GM12891 (cell line): ENCODE measurements at regions not wholly inside any gene's neighbourhood (a gene's known extent, or its start where the extent isn't known, plus 50 kb on each side); places are given as distances from the start of the nearest gene placed in this dataset.

Experiments
- DNase-seq: peaks from one replicate; pipeline ENCODE4 v3.0.0; 2011; ENCODE audit warnings: low spot score; ENCODE audit not compliant: insufficient read length
- FAIRE-seq: peaks from 2 replicates; lab custom pipeline; 2011; peaks lifted over from hg19 to GRCh38; lab: Jason Lieb, UNC
- PAX5 ChIP-seq: IDR thresholded peaks from 2 replicates; pipeline ENCODE4 v1.6.1; 2011; ENCODE audit warnings: low read length, moderate library complexity, mild to moderate bottlenecking; ENCODE audit not compliant: insufficient read depth, severe bottlenecking
- POLR2A ChIP-seq: IDR thresholded peaks from 2 replicates; pipeline ENCODE4 v1.6.1; 2011; ENCODE audit warnings: low read depth, low read length, control low read depth
- POLR2AphosphoS5 ChIP-seq: IDR thresholded peaks from 2 replicates; pipeline ENCODE4 v1.6.1; 2011; ENCODE audit warnings: low read depth, low read length, control low read depth
- POU2F2 ChIP-seq: IDR thresholded peaks from 2 replicates; pipeline ENCODE4 v1.6.1; 2011; ENCODE audit warnings: low read depth, mild to moderate bottlenecking, control low read depth, low read length, moderate library complexity
- SPI1 ChIP-seq: IDR thresholded peaks from 2 replicates; pipeline ENCODE4 v1.6.1; 2011; ENCODE audit warnings: low read depth, low read length, control low read depth
- TAF1 ChIP-seq: IDR thresholded peaks from 2 replicates; pipeline ENCODE4 v1.6.1; 2011; ENCODE audit warnings: low read depth, low read length, control low read depth

GRCh38 chr9:80204054-80204453, 632.3 kb downstream of the TLE4 start:
- FAIRE-seq (no peak), DNase-seq (no peak)
- TF ChIP-seq POU2F2 (no peak), SPI1 (no peak), PAX5 (no peak), POLR2AphosphoS5 (no peak), TAF1 (no peak), POLR2A (no peak)

- DNase-seq: no peak
These were observed 625.9 kb downstream of the TLE4 start for GRCh38 chr9:80197661-80198060.

DNA sequence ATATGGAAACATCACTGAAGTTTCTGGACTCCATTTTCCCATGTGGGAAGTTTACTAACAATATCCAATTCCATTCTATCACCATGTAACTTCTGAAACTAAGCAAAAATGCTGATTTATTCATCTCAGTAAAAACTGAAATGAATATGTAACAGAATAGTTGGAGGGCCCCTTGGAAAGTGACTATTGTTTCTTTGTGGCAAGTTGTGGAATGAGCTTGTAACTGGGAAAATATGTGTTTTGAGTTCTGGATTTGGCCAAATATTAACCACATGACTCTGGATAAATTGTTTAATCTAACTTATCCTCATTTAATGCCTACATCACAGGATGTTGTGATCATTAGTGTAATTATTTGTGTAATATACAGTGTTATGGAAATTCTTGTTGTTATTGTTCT, 619.3 kb downstream of the TLE4 start:
- FAIRE-seq (no peak), DNase-seq (no peak)
- TF ChIP-seq POLR2AphosphoS5 (no peak), POU2F2 (no peak), SPI1 (no peak), POLR2A (no peak), TAF1 (no peak), PAX5 (no peak)

More at GRCh38 chr9:80197661-80198060, 625.9 kb downstream of the TLE4 start:
- no peak for TF ChIP-seq POLR2AphosphoS5
- TF ChIP-seq SPI1: no peak
- TF ChIP-seq TAF1: no peak
- no peak for TF ChIP-seq POLR2A
- TF ChIP-seq POU2F2: no peak
- no peak for TF ChIP-seq PAX5
- FAIRE-seq: no peak

DNA sequence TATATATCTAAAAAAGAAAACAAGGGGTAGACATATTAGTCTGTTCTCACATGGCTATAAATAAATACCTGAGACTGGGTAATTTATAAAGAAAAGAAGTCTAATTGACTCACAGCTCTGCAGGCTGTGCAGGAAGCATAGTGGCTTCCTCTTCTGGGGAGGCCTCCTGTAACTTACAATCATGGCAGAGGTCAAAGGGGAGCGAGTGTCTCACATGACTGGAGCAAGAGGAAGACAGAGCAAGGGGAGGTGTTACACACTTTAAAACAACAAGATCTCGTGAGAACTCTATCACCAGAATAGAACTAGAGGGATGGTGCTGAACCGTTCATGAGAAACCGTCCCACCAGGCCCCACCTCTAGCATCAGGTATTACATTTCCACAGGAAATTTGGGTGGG, 616.8 kb downstream of the TLE4 start:
- TF ChIP-seq TAF1 (no peak), PAX5 (no peak), POLR2AphosphoS5 (no peak), SPI1 (no peak), POLR2A (no peak), POU2F2 (no peak)
- DNase-seq (no peak), FAIRE-seq (no peak)

GRCh38 chr9:80185112-80185738, 613.5 kb downstream of the TLE4 start:
- DNase-seq: no peak
- TF ChIP-seq POLR2AphosphoS5: no peak
- no peak for TF ChIP-seq PAX5
- no peak for TF ChIP-seq POLR2A
- TF ChIP-seq SPI1: no peak
- TF ChIP-seq POU2F2: no peak
- TF ChIP-seq TAF1: no peak
- no peak for FAIRE-seq

DNA sequence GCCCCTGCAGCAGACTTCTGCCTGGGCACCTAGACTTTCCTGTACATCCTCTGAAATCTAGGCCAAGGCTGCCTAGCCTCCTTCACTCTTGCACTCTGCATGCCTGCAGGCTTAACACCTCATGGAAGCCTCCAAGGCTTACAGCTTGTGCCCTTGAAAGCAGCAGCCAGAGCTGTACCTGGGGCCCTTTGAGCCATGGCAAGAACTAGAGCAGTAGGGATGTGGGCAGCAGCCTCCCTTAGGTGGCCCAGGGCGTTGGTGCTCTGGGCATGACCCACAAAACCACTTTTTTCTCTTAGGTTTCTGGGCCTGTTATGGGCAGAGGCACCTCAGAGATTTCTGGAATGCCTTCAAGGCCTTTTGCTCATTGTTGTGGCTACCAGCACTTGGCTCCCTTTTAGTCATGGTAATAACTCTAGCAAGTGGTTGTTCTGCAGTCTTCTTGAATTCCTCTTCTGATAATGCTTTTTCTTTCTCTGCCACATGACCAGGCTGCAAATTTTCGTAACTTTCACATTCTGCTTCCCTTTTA, 606.2 kb downstream of the TLE4 start:
- FAIRE-seq (no peak), DNase-seq (no peak)
- TF ChIP-seq POU2F2: no peak
- TF ChIP-seq TAF1: no peak
- TF ChIP-seq PAX5: no peak
- no peak for TF ChIP-seq POLR2AphosphoS5
- TF ChIP-seq SPI1: no peak
- no peak for TF ChIP-seq POLR2A

DNA sequence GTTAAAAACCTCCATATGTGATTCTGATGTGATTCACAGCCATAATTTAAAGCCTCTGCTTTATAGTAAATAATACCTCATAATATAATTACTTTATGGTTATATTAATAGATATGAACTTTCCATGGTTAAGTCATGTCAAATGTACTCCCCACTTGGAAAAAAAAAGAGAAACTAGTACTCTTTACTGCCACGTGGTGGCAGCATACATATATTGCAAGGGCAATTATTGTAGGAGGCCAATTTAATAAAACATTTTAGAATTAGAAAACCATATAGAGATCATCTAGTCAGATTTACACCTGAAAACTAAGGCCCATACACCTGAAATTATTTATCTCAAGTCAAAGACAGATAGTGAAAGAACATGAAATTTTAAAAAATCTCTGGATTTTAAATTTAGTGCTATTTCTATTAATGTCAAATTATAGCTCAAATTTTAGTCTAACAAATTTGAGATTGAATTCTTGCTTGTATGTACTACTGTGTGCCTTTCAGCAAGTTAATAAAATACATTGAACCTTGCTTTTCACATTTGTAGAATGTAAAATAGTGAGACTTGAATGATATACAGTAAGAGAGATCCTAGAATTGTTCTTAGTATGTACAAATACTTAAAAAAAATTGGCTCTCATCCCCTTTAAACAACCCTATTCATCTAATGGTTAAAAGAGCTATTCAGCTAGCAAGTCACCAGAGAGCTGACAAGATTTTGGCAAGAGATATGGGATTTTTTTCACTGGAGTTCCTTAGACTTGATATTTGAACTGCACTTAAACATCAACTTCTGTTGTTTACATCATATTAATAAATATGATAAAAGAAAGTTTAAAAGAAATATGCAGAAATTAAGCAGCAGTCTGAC, 603.8 kb downstream of the TLE4 start:
- TF ChIP-seq POLR2A: no peak
- no peak for TF ChIP-seq TAF1
- no peak for TF ChIP-seq SPI1
- no peak for TF ChIP-seq PAX5
- TF ChIP-seq POLR2AphosphoS5: no peak
- no peak for TF ChIP-seq POU2F2
- FAIRE-seq (no peak), DNase-seq (no peak)

DNA sequence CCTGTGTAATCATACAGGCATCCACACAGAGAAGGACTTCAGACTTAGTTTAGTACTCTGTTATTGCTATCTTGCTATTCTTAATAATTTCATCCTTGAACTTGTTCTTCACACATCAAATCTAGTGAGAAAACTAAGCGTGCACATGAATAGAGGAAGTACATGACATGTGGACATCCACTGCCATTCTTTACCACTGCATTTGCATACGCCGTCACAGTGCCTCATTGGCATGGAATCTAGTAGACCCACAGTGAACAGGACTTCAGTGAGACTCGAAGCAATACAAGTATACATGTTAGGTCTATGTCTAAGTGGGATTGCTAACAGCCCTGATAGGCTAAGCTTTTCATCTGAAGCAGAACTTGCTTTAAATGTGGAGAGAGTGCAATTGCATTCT, 592.1 kb downstream of the TLE4 start:
- no peak for FAIRE-seq
- TF ChIP-seq TAF1: no peak
- TF ChIP-seq POU2F2: 0 out of 2 replicates have a peak, but pooled peaks have one; percentile 59
- no peak for DNase-seq

DNA sequence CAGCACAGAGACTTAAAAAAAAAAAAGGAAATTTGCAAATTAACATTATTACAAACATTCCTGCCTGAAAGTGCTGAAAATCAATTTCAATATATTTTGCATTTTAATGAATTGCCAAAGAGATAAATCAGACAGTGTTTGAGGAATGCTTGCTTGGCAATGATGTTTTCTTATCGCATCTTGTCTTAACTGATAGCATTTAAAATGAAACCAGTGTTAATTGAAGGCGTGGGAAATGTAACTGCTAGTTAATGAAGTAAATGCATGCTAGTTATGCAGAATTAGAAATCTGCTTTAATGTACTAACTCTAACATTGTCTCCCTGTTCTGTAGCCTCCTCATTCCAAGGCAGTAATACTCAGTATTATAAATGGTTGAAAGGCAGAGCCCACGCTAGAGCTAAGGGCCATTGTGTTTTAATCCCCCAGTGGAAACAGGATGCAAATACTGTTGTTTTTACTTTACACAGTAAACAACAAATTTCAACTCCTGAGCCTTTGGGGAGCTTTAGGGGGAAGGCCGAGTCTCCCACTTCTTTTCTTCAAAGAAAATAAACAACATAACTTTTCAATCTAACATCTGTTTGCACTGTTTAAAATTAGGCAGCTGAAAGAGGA, 586.9 kb downstream of the TLE4 start:
- FAIRE-seq: no peak
- TF ChIP-seq POLR2A (no peak), POLR2AphosphoS5 (no peak), TAF1 (no peak), SPI1 (no peak), POU2F2 (no peak), PAX5 (no peak)
- no peak for DNase-seq
